T47D (cell line): ENCODE measurements at regions not wholly inside any gene's neighbourhood (a gene's known extent, or its start where the extent isn't known, plus 50 kb on each side); places are given as distances from the start of the nearest gene placed in this dataset.

Experiments
- DNase-seq, 2 experiments: peaks; one replicate each; pipeline versions ENCODE4 v3.0.0 to v3.0.0-alpha.2; 2011 to 2012; ENCODE audit warnings: low read depth in 1 of 2, low spot score in 1 of 2
- JUND ChIP-seq: IDR thresholded peaks from 2 replicates; pipeline ENCODE4 v1.6.1; 2012; ENCODE audit warnings: low read depth
- in situ Hi-C: cut with HindIII; loops from 2 replicates; pipeline ENCODE4 v1.10.0; 2016; ENCODE audit warnings: low sequenced_read_pairs, low pct_unique_long_range_greater_than_20kb

- peak; percentile 78 to 82 for DNase-seq
- TF ChIP-seq JUND = no peak
- in situ Hi-C loops = no loop called here
Measured at GRCh38 chr11:86193297-86194095, 51.1 kb upstream of the EED start.

GRCh38 chr11:86192519-86193257 lies 51.9 kb upstream of the EED start:
- DNase-seq = no peak
- in situ Hi-C loops = no loop called here
- TF ChIP-seq JUND = no peak

DNA sequence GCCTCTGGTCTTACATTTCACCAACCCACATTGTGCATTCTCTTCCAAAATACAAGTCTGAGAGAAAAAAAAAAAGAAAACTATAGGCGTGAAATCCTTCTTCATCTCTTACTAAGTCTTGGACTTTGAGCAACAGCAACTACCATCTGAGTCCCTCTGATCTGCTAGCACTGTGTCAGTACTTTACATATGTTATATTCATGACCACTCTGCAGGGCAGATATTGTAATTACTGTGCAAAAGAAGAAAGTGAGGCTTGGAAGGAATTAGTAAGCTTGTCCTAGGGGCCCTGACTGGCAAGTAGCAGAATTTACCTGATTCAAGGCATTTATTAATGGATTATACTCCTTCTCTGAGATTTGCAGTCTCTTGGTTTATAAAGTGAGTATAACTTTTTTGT lies 52.7 kb upstream of the EED start:
- TF ChIP-seq JUND = no peak
- DNase-seq = no peak
- in situ Hi-C loops = no loop called here

- no peak for DNase-seq
- in situ Hi-C loops = no loop called here
Measured at GRCh38 chr11:86187027-86187426, 57.5 kb upstream of the EED start.

GRCh38 chr11:86186386-86186785 lies 58.2 kb upstream of the EED start:
- no peak for TF ChIP-seq JUND
- DNase-seq = no peak
- in situ Hi-C loops = no loop called here

More at GRCh38 chr11:86187027-86187426, 57.5 kb upstream of the EED start:
- no peak for TF ChIP-seq JUND

DNA sequence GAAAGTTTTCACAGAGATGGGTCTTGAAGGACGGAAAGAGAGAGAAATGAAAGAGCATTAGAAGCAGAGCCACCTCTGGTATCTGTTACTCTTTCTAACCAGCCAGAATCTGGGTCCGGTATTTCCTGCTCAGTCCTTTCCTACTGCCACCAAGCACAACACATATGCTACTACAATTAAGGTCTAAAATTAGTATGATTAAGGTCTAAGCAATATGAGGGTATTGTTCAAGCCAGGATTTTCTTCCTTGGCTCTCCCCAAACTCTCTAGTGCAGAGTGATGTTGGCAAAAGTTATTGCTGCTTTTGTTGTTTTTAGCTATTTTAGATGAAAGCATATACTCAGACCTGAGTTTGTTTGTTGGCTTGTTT lies 59.2 kb upstream of the EED start:
- no peak for DNase-seq
- no peak for TF ChIP-seq JUND
- in situ Hi-C loops = no loop called here

DNA sequence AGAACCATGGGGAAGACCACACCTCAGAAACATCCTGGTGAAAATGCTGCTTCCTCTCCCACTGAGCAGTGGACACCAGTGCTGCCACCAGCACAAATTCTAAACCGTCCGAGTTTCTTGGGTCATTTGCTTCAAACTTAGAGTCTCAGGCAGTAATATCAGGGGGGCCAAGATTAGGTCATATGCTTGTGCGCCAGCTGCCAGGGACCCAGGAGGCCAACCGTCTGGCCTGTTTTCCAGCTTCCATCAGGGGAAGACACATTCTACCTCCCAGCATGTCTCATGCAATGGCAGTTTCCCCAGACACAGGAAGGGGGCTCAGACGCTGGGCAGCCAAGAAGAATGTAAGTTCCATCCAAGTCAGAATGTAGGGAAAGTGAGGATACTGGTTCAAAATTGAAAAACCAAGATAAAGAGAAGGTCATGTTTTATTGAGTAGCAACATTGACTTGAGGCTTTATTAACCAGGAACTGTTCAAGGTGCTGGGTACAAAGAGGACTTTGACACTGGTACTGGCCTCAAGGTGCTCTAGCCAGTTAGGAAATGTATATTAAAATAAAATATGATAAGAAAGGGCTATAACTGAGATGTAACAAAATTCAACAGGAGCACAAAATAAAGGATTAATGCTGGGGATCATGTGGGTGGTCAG lies 59.7 kb upstream of the EED start:
- in situ Hi-C loops = no loop called here
- TF ChIP-seq JUND = no peak
- DNase-seq = no peak

DNA sequence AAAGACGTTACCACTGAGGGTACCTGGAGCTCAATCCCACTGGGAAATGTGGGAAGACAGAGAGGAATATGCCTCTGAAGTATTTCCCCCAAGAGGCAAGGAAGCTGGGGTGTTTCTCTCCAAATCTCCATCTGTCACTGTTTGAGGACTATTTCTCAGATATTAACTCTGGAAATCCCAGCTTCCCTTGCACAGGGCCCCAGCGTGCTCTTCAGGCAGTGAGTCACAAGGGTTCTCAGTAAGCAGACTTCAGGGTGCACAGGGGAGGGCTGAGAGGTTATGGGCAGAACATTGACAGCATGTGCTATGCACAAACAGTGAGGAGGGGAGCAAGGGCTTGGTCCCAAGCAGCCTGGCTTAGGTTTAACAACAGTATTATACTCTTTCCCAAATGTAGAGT lies 60.9 kb upstream of the EED start:
- DNase-seq = no peak
- in situ Hi-C loops = no loop called here
- no peak for TF ChIP-seq JUND

GRCh38 chr11:86182976-86183584 lies 61.5 kb upstream of the EED start:
- in situ Hi-C loops = no loop called here
- no peak for TF ChIP-seq JUND
- no peak for DNase-seq

- DNase-seq = no peak
- in situ Hi-C loops = no loop called here
- no peak for TF ChIP-seq JUND
Measured at GRCh38 chr11:86181379-86181778, 63.2 kb upstream of the EED start.

GRCh38 chr11:86180851-86181250 lies 63.7 kb upstream of the EED start:
- in situ Hi-C loops = no loop called here
- TF ChIP-seq JUND = no peak
- DNase-seq = no peak

- TF ChIP-seq JUND = no peak
- no peak for DNase-seq
- in situ Hi-C loops = no loop called here
Measured at GRCh38 chr11:86180423-86180822, 64.1 kb upstream of the EED start.

- in situ Hi-C loops = no loop called here
- no peak for TF ChIP-seq JUND
- no peak for DNase-seq
Measured at GRCh38 chr11:86179646-86180064, 64.9 kb upstream of the EED start.
